ENCODE measurements at regions not wholly inside any gene's neighbourhood (a gene's known extent, or its start where the extent isn't known, plus 50 kb on each side); places are given as distances from the start of the nearest gene placed in this dataset.

DNA sequence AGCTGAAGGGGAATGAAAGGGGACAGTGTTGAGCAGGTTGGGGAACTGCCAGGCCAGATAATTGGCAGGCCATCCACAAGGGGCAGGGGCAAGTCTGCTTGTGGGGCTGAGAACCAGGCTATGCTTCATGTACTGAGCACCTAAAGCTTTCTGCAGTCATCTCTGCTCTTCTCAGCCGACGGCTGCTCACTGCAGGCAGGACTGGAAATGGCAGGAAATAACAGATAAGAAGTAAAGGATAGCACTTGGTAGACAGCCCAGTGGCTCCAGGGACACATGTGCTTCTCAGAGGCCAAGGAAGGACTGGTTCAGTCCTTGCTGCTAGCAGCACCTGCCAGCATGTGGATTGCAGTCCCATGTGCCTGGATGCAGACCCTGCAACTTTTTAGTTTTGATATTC lies 89.8 kb downstream of the CD164 start:
- DNase-seq = no peak

DNA sequence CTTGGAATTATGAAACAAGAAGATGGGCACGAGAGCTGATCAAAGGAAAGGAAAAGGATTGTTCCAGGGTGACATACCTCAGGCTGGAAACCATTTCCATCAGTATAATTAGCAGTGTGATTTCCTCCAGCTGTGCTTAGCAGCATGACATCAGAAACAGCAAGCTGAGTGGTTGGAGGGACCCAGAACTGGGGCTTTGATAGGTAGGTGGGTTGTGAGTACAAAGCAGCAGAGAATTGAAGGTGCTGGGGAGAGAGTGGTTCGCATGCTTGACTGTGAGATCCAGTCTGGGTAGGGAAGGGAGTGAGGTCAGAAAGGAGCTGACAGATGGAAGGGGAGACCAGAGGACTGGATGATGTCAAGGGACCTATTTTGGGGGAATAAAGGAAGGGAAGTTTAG lies 90.4 kb downstream of the CD164 start:
- no peaks in the 10 kb centered on the region for H3K36me3 ChIP-seq
- peaks cover 3% of the 10 kb centered on the region; the same call in 1 of the 2 replicates for H3K4me1 ChIP-seq
- H3K4me3 ChIP-seq (ENCODE audit: low read depth, low read length) = no peak overlapping the region
- no peaks in the 10 kb centered on the region for H3K9me3 ChIP-seq
- H3K27me3 ChIP-seq = no peaks in the 10 kb centered on the region
- no peak for DNase-seq
- TF ChIP-seq, protein P1, sequence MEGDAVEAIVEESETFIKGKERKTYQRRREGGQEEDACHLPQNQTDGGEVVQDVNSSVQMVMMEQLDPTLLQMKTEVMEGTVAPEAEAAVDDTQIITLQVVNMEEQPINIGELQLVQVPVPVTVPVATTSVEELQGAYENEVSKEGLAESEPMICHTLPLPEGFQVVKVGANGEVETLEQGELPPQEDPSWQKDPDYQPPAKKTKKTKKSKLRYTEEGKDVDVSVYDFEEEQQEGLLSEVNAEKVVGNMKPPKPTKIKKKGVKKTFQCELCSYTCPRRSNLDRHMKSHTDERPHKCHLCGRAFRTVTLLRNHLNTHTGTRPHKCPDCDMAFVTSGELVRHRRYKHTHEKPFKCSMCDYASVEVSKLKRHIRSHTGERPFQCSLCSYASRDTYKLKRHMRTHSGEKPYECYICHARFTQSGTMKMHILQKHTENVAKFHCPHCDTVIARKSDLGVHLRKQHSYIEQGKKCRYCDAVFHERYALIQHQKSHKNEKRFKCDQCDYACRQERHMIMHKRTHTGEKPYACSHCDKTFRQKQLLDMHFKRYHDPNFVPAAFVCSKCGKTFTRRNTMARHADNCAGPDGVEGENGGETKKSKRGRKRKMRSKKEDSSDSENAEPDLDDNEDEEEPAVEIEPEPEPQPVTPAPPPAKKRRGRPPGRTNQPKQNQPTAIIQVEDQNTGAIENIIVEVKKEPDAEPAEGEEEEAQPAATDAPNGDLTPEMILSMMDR (IDR thresholded peaks at IDR 0.05; ENCODE audit: low read depth, low read length) = no peak

More for the DNA sequence above, 89.8 kb downstream of the CD164 start:
- H3K4me1 ChIP-seq = peaks cover 3% of the 10 kb centered on the region; the same call in 1 of the 2 replicates
- H3K36me3 ChIP-seq = no peaks in the 10 kb centered on the region
- H3K27me3 ChIP-seq = no peaks in the 10 kb centered on the region
- TF ChIP-seq, protein P1 (IDR thresholded peaks at IDR 0.05; ENCODE audit: low read depth, low read length) = no peak
- H3K4me3 ChIP-seq (ENCODE audit: low read depth, low read length) = no peak overlapping the region
- H3K9me3 ChIP-seq = no peaks in the 10 kb centered on the region

DNA sequence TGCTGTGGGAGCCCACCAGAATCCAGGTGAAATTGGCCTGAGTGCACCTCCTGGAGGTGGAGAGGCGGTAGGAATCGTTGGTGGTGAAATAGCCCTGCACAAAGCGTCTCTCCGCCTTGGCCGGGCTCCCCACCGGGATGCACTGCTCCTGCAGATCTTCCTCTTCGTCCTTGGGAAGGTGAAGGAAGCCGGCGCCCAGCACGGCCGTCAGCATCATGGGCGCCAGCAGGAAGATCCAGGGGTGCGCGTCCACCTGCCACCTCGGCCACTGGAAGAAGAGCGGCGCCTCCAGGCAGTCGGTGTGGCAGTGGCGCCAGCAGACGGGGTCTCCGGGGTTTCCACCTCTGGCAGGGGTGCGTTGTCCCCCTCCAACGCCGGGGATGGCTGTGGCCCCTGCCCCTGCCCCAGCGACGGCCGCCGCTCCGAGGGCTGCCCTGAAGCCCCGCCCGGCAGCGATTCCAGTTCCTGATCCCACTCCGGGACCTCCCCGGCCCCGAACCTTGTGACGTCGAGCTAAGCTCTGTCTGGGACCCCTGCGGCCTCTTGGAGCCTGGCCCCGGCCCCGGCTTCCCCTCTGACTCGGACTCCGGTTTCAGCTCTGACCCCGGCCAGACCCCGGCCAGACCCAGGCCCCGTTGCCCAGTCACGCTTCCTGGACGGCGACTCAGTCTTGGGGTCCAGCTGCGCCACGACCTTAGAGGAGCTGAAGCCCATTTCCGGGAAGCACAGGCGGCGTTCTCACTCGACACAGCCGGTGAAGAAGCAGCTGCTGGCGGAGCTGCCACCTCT lies 91.9 kb downstream of the CD164 start:
- no peak overlapping the region for H3K4me3 ChIP-seq (ENCODE audit: low read depth, low read length)
- no peaks in the 10 kb centered on the region for H3K9me3 ChIP-seq
- no peaks in the 10 kb centered on the region for H3K36me3 ChIP-seq
- H3K4me1 ChIP-seq = 0 out of 2 replicates have a peak, but pooled peaks cover 3% of the 10 kb centered on the region
- H3K27me3 ChIP-seq = no peaks in the 10 kb centered on the region
- no peak for DNase-seq
- TF ChIP-seq, protein P1 (IDR thresholded peaks at IDR 0.05; ENCODE audit: low read depth, low read length) = no peak

DNA sequence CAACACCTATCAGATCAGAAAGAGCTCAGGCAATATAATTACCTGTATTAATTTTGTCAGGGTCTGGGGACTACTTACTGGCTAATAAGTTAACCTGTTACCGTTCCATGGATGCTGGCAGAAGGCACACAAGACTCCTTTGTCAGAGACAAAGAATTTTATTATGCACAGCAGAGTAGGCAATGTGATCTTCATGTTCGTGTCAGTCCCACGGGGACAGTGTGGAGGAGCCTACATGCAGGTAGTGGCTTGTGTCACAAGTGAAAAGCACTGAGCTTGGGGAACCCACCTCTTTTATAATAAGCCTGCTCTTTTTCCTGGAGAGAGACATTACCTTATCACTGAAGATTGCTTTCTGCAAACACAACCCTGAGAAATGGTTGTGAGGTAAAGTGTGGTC lies 96.9 kb downstream of the CD164 start:
- no peaks in the 10 kb centered on the region for H3K27me3 ChIP-seq
- no peaks in the 10 kb centered on the region for H3K9me3 ChIP-seq
- TF ChIP-seq, protein P1 (IDR thresholded peaks at IDR 0.05; ENCODE audit: low read depth, low read length) = no peak
- no peak for DNase-seq
- no peaks in the 10 kb centered on the region for H3K4me1 ChIP-seq
- H3K36me3 ChIP-seq = no peaks in the 10 kb centered on the region
- no peak overlapping the region for H3K4me3 ChIP-seq (ENCODE audit: low read depth, low read length)

DNA sequence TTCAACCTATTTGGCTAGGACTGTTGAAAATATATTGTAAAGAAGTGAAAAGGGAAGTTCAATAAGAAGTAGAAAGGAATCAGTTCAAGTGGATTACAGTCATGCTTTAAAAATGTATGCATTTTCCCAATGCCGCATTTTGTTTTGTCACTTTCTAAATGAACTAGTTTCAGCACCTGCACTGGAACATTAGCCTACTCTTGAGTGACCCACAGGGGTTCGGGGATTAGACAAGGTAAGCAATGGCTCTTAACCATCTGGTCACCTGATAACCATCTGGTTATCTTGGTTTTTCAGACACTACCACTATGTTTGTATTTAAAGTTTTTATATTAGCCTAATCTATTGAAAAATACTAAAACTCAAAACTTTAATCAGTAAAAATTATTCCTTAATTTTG lies 97.6 kb downstream of the CD164 start:
- Histone ChIP-seq H3K4me1 (no peaks in the 10 kb centered on the region), H3K9me3 (no peaks in the 10 kb centered on the region), H3K36me3 (no peaks in the 10 kb centered on the region), H3K27me3 (no peaks in the 10 kb centered on the region), H3K4me3 (ENCODE audit: low read depth, low read length) (no peak overlapping the region)
- DNase-seq = no peak
- TF ChIP-seq, protein P1 (IDR thresholded peaks at IDR 0.05; ENCODE audit: low read depth, low read length) = no peak

DNA sequence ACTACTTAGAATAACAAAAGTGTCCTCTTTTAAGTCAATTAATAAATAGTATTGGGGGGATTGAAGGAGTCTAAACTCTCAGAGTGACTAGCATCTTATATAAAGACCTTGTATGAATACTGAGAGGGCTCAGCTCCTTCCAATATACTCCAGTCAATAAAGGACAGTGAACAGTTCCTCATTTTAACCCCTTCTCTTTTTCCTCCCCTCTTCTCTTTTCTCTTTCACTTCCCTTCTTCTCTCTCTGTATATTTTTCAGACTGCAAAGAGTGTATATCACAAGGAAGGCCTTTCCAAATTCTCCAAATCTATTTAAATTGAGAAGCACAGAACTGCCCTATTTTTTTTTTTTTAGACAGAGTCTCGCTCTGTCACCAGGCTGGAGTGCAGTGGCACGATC lies 99.5 kb downstream of the CD164 start:
- TF ChIP-seq, protein P1 (IDR thresholded peaks at IDR 0.05; ENCODE audit: low read depth, low read length) = no peak
- H3K27me3 ChIP-seq = no peaks in the 10 kb centered on the region
- no peak overlapping the region for H3K4me3 ChIP-seq (ENCODE audit: low read depth, low read length)
- no peaks in the 10 kb centered on the region for H3K4me1 ChIP-seq
- DNase-seq = no peak
- no peaks in the 10 kb centered on the region for H3K36me3 ChIP-seq
- H3K9me3 ChIP-seq = no peaks in the 10 kb centered on the region

Measured in BE2C (cell line).